Left ventricle myocardium inferior (tissue), 1 donor: ENCODE measurements at regions not wholly inside any gene's neighbourhood (a gene's known extent, or its start where the extent isn't known, plus 50 kb on each side); places are given as distances from the start of the nearest gene placed in this dataset.
"Not testable (repeated sequence)": the region's sequence is repeated elsewhere in the genome, so short reads cannot be mapped to it uniquely, and the experiment has no call there.

Experiments
- DNase-seq: peaks from one replicate; pipeline ENCODE4 v3.0.0-alpha.2; 2020
- H3K27ac ChIP-seq: fragments of 200-600 bp; replicated peaks from 2 replicates; pipeline ENCODE4 v1.8.0; 2021
- H3K27me3 ChIP-seq: fragments of 200-600 bp; 2 replicates; pipeline ENCODE4 v1.8.0; 2021; ENCODE audit warnings: low read depth
- H3K36me3 ChIP-seq: fragments of 200-600 bp; 2 replicates; pipeline ENCODE4 v1.8.0; 2021
- H3K4me1 ChIP-seq: fragments of 200-600 bp; 2 replicates; pipeline ENCODE4 v1.8.0; 2021
- H3K4me3 ChIP-seq: fragments of 200-600 bp; 2 replicates; pipeline ENCODE4 v1.8.0; 2021; ENCODE audit warnings: mild to moderate bottlenecking, moderate library complexity
- H3K9me3 ChIP-seq: fragments of 200-600 bp; replicated peaks from 2 replicates; pipeline ENCODE4 v1.8.0; 2021
- intact Hi-C: fragments of 100-400 bp; cut with micrococcal nuclease; formaldehyde crosslinking; loops from one replicate; pipeline ENCODE4 v1.11.0; 2022
- TF ChIP-seq, protein P1 (sequence below): fragments of 200-600 bp; IDR thresholded peaks from 2 replicates; pipeline ENCODE4 v1.8.0; 2021; ENCODE audit warnings: antibody characterized with exemption, mild to moderate bottlenecking, borderline replicate concordance
- donor health status: DM: no; HTN: yes; CAD: no; lungs with severe emphysema.

DNA sequence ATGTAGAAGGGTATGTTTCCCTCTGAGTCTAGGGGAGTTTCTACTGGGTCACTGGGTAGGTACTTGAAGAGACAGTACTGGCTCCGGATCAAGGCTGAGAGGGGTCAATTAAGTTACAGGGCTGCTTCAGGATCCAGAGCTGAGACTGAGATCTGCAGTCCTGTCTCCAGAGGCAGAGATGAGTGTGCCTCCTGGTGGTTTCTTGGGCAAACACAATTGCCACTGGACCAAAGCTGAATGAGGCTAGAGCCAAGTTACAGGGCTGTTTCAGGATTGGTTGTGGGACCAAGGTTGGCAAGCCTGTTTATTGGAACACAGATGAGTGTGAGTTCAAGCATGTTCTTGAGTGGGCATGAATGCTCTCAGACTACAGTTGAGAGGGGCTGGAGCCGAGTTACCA lies 157.9 kb downstream of the ADCYAP1 start:
- no peaks in the 10 kb centered on the region for H3K4me1 ChIP-seq
- intact Hi-C loops, result no loop called here
- no peaks in the 10 kb centered on the region for H3K27me3 ChIP-seq
- H3K9me3 ChIP-seq, result peaks cover 41% of the 10 kb centered on the region
- no peak overlapping the region for H3K27ac ChIP-seq
- no peak for DNase-seq
- TF ChIP-seq, protein P1, sequence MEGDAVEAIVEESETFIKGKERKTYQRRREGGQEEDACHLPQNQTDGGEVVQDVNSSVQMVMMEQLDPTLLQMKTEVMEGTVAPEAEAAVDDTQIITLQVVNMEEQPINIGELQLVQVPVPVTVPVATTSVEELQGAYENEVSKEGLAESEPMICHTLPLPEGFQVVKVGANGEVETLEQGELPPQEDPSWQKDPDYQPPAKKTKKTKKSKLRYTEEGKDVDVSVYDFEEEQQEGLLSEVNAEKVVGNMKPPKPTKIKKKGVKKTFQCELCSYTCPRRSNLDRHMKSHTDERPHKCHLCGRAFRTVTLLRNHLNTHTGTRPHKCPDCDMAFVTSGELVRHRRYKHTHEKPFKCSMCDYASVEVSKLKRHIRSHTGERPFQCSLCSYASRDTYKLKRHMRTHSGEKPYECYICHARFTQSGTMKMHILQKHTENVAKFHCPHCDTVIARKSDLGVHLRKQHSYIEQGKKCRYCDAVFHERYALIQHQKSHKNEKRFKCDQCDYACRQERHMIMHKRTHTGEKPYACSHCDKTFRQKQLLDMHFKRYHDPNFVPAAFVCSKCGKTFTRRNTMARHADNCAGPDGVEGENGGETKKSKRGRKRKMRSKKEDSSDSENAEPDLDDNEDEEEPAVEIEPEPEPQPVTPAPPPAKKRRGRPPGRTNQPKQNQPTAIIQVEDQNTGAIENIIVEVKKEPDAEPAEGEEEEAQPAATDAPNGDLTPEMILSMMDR, result no peak
- H3K36me3 ChIP-seq, result no peaks in the 10 kb centered on the region
- no peak overlapping the region for H3K4me3 ChIP-seq

DNA sequence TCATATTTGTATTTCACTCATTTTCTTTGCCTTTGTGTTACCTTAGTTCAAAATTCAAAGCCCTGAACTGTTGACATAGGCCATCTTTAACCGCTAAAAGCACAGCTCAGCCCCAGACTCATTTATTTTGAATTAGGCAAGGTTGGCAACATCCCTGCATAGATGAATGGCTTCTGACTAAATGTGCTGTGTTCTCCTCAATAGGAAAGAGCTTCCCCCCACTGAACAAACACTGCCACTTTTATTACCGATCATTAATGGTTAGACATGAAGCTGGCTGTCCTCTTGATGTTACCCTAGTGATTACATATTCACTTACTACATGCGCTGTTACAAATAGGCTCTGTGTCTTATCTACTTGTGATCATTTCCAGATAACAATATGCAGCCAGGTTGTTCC lies 170.7 kb downstream of the ADCYAP1 start:
- no peak overlapping the region for H3K4me3 ChIP-seq

DNA sequence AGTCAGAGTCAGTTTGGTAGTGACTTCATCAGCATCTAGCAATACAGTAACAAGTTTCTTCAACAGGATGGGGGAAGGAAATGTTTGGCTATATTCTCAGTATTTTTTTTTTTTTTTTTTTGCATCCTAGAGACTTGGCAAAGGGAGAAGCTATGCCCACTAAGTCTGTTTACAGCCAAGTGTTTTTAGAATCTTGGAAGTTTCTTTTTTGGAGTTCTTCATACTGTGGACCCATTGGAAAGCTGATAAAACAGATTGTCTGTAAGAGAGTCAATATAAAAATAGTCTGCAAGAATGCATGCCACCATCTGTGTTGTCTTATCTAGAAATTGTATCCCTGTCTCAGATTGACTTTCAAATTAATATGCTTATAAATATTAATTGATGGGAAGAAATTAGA lies 171.2 kb downstream of the ADCYAP1 start:
- Histone ChIP-seq H3K4me3 (no peak overlapping the region), H3K4me1 (no peaks in the 10 kb centered on the region), H3K36me3 (no peaks in the 10 kb centered on the region), H3K9me3 (no peaks in the 10 kb centered on the region), H3K27me3 (no peaks in the 10 kb centered on the region), H3K27ac (no peak overlapping the region)
- DNase-seq, result no peak
- TF ChIP-seq, protein P1, result no peak
- intact Hi-C loops, result no loop called here

More for the DNA sequence above, 170.7 kb downstream of the ADCYAP1 start:
- intact Hi-C loops, result no loop called here
- TF ChIP-seq, protein P1, result no peak
- Histone ChIP-seq H3K9me3 (no peaks in the 10 kb centered on the region), H3K36me3 (no peaks in the 10 kb centered on the region), H3K27ac (no peak overlapping the region), H3K4me1 (no peaks in the 10 kb centered on the region), H3K27me3 (no peaks in the 10 kb centered on the region)
- DNase-seq, result no peak

DNA sequence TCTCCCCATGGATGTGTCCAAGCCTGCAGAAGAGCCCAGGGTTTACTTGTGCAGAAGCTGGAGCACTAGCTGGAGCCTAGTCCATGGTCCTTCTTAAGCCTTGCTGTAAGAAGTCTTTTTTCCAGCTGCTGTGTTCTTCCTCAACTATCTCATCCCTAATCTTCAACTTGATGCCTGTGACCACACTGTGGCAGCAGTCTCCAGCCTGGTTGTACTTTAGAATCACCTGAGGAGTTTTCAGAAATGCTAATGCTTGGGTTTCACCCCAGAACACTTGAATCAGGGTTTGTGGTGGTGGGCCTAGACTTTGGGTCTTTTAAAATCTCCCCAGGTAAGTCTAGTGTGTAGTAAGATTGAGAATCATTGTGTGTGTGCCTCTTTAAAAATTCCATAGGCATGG lies 173.6 kb downstream of the ADCYAP1 start:
- H3K36me3 ChIP-seq, result no peaks in the 10 kb centered on the region
- no peak for DNase-seq
- intact Hi-C loops, result no loop called here
- H3K27me3 ChIP-seq, result no peaks in the 10 kb centered on the region
- H3K9me3 ChIP-seq, result no peaks in the 10 kb centered on the region
- no peak overlapping the region for H3K27ac ChIP-seq
- TF ChIP-seq, protein P1, result no peak
- no peak overlapping the region for H3K4me3 ChIP-seq
- H3K4me1 ChIP-seq, result no peaks in the 10 kb centered on the region

DNA sequence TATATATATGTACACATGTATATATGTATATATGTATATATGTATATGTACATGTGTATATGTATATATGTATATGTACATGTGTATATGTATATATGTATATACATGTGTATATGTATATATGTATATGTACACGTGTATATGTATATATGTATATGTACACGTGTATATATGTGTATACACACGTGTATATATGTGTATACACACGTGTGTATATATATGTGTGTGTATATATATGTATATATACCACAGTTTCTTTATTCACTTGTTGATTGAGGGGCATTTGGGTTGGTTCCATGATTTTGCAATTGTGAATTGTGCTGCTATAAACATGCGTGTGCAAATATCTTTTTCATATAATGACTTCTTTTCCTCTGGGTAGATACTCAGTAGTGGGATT lies 179.0 kb downstream of the ADCYAP1 start:
- H3K36me3 ChIP-seq, intact Hi-C loops, H3K4me1 ChIP-seq, H3K27me3 ChIP-seq, DNase-seq, H3K4me3 ChIP-seq, H3K27ac ChIP-seq: not testable (repeated sequence)
- H3K9me3 ChIP-seq, result peaks cover 25% of the 10 kb centered on the region

DNA sequence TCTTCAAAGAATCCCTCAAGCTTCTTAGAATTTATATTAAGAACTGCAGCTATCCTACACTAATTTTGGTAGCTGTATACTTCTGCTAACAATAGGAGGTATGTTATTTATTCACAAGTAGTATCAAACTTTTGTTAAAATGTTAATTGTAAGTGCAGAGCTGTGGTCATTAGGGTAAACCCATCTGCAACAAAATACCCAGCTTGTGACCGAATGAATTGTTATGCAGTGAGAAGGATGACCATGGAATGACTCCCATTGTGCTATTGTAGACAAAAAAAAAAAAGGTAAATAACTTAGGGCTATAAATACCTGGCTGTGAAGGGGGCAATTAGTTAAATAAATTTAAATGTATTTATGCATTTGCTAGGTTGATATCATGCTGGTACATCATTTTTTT lies 186.1 kb downstream of the ADCYAP1 start:
- Histone ChIP-seq H3K27ac (no peak overlapping the region), H3K36me3 (no peaks in the 10 kb centered on the region), H3K4me1 (no peaks in the 10 kb centered on the region), H3K27me3 (no peaks in the 10 kb centered on the region), H3K9me3 (peaks cover 20% of the 10 kb centered on the region), H3K4me3 (no peak overlapping the region)
- intact Hi-C loops, result no loop called here
- TF ChIP-seq, protein P1, result no peak
- no peak for DNase-seq
